A673 (cell line): ENCODE measurements at regions not wholly inside any gene's neighbourhood (a gene's known extent, or its start where the extent isn't known, plus 50 kb on each side); places are given as distances from the start of the nearest gene placed in this dataset.
"Not testable (repeated sequence)": the region's sequence is repeated elsewhere in the genome, so short reads cannot be mapped to it uniquely, and the experiment has no call there.

Experiments
- CTCF ChIP-seq: fragments of 300-800, 200-600 bp; sonication (generic); conservative IDR thresholded peaks from 2 replicates; pipeline ENCODE4 v1.5.1; 2017; ENCODE audit warnings: low read depth, mild to moderate bottlenecking, antibody characterized with exemption, low read length, moderate library complexity, mixed read lengths
- EZH2 ChIP-seq: fragments of 200-600 bp; sonication (generic); IDR thresholded peaks from 2 replicates; pipeline ENCODE4 v1.6.1; 2017; ENCODE audit warnings: borderline replicate concordance, low read depth, mild to moderate bottlenecking, mixed read lengths, antibody characterized with exemption, low read length; ENCODE audit not compliant: poor library complexity, severe bottlenecking

GRCh38 chr15:22173029-22173998 lies 93.0 kb downstream of the OR4M2 start:
- TF ChIP-seq CTCF, EZH2: not testable (repeated sequence)
